ENCODE measurements at regions not wholly inside any gene's neighbourhood (a gene's known extent, or its start where the extent isn't known, plus 50 kb on each side); places are given as distances from the start of the nearest gene placed in this dataset.

GRCh38 chr6:134741200-134741536 is 208.7 kb downstream of the ALDH8A1 start:
- DNase-seq (ENCODE audit: low read depth in 2 of 3, low spot score in 2 of 3) = no peak

DNA sequence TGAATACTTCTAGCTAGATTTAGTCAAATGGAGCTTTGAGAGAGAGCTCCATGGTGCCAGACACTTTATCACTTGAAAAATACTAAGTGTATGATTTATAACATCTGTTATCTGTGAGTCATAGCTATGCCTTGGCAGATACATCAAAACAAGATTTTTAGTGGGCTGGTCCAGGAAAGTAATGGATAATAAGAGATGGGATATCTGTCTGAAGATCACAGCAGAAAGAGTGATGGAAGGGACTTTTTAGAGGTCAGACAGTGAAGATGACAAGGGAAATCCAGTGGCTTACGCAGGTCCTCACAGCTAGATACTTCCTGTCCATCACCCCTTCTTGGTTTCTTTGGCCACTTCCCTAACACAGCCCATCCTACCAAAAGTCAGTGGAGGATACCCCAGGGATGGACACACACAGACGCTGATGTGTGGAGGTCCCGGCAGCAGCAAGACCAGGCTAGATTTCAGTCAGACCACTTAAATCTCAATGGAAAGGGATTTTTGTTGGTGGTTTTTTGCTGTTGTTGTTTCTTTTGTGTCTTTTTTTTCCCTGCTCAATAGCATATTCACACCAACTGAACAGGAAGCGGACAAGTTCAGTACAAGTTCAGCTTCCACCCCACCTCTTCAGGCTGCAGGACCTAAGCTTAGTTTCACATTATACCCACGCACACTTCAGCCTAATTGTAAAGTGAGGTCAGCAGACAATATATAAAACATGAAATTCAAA is 209.3 kb downstream of the ALDH8A1 start:
- no peak for DNase-seq (ENCODE audit: low read depth in 2 of 3, low spot score in 2 of 3)

- DNase-seq (ENCODE audit: low read depth in 2 of 3, low spot score in 2 of 3) = no peak
Measured at GRCh38 chr6:134740027-134740373, 209.9 kb downstream of the ALDH8A1 start.

DNA sequence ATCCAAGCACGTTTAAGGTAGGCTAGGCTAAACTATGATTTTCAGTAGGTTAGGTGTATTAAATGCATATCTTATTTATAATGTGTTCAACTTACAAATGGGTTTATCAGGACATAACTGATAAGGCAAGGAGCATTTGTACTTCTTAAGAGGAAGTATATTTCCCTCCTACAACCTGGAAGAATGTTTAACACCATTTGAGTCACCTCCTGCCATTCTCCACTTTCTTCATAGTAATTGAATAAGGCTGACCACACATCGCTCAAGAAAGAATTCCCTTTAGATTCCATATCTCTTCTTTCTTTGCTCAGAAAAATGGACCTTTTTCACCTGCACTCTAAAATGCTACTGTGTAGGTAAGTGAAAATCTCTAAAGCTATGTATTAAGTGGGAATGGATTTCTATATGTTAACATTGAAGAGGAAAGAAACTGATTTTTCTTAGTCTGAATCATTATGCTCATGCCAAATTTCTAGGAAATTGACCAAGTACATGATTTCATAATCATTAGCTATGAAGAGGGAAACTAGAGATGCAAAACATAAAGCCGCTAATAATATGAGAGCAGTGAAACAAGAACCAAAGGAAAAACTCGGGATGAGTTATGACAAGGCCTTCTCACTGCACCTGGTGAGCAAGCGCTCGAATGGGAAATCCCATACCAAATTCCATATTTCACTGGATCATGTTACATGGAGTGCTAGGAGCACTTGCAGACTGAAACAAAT is 210.4 kb downstream of the ALDH8A1 start:
- no peak for DNase-seq (ENCODE audit: low read depth in 2 of 3, low spot score in 2 of 3)

DNA sequence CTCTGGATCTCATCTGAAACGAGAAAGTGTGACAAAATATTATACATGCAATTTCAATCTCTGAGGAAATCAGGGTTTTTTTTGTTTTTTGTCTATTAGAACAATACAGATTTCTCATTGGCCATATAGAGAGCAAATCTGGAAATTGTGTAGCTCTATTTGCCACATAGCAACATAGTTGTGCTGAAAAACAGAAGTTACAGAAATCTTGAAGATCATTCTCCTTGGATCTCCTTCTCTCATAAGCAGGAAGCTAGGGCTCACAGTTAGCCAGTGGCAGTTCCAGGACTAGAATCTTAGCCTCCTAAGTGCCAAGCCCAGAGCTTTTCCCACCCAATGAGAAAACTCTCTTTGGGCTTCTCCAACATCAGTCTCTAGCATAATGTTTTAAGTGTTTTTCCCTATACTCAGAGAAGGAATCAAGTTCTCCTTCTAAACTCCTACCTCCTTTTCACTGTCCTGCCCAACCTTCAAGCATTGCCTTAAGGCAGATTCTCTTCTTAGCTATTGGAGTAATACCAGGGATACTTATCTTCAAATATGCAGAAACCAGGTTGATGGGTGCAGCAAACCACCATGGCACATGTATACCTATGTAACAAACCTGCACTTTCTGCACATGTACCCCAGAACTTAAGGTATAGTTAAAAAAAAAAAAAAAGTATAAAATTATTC is 211.6 kb downstream of the ALDH8A1 start:
- DNase-seq (ENCODE audit: low read depth in 2 of 3, low spot score in 2 of 3) = no peak

GRCh38 chr6:134735461-134735860 is 214.4 kb downstream of the ALDH8A1 start:
- no peak for DNase-seq (ENCODE audit: low read depth in 2 of 3, low spot score in 2 of 3)

- DNase-seq (ENCODE audit: low read depth in 2 of 3, low spot score in 2 of 3) = no peak
Measured at GRCh38 chr6:134734312-134734869, 215.5 kb downstream of the ALDH8A1 start.

DNA sequence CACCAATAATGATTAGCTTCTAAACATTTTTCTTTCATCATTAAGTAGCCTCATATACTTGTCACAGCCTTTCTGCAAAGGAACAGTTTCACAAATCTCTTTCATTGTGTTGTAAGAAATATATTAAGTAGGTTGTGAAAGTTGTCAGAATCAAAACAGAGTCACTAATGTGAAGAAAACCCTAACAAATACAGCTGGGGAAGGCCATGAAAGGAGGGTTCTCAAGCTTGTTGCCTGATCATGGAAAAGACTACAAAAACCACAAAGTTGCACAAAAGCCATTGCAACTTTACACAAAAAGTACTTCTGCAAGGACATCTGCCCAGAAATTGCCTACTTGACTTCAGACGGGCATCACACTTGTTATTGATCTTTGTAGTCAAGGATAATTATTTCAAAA is 216.1 kb downstream of the ALDH8A1 start:
- DNase-seq (ENCODE audit: low read depth in 2 of 3, low spot score in 2 of 3) = no peak

GRCh38 chr6:134732763-134733162 is 217.1 kb downstream of the ALDH8A1 start:
- DNase-seq (ENCODE audit: low read depth in 2 of 3, low spot score in 2 of 3) = no peak

DNA sequence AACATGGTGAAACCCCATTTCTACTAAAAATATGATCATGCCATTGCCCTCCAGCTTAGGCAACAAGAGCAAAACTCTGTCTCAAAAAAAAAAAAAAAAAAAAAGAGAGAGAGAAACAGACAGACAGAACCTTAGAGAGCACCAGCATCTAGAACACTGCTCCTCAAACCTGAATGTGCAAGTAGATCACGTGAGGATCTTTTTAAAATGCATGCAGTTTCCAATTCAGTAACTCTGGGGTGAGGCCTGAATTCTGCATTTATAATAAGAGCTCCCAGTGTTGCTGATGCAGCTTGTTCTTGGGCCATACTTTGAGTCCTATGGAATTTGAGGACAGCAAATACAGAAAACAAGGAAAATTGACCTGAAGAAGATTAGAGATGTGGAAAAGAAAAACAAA is 218.3 kb downstream of the ALDH8A1 start:
- DNase-seq (ENCODE audit: low read depth in 2 of 3, low spot score in 2 of 3) = no peak

DNA sequence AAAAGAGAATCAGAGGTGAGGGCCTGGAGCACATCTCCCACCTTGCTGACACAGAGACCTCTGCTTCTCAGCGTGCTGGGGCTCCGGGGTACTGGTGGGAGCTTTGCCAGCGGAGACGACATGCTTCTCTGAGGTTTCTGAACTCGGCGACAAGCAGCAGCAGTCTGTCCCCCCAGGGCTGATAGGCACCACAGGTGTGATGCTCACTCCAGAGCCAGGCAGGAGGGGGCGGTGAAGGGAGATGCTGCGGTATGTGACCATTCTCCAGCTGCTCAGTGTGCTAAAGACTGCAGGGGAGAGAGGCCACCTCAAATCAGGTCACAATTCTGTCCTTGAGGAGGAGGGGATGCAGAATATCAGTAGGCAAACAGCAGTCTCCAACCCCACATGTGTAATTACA is 219.9 kb downstream of the ALDH8A1 start:
- DNase-seq (ENCODE audit: low read depth in 2 of 3, low spot score in 2 of 3) = no peak

GRCh38 chr6:134729561-134729960 is 220.3 kb downstream of the ALDH8A1 start:
- DNase-seq (ENCODE audit: low read depth in 2 of 3, low spot score in 2 of 3) = no peak

DNA sequence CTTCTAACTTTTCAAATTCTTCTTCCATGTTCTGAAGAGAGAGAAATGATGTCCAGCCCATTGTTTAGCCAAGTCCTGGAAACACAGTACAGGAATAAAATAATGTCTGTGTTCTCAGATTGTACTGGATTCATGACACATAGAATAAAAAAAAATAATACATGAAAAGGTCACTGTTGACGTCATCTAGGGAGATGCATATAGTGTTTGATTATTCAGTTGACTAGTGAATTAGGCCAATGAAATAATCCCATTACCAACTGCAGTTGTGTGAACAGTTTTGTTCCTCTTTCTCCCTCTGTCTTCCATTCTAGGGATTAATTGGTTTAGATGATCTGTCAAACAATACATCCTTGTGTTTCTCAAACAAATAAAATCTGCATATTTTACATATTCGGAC is 222.8 kb downstream of the ALDH8A1 start:
- DNase-seq (ENCODE audit: low read depth in 2 of 3, low spot score in 2 of 3) = no peak

- no peak for DNase-seq (ENCODE audit: low read depth in 2 of 3, low spot score in 2 of 3)
Measured at GRCh38 chr6:134725590-134725989, 224.3 kb downstream of the ALDH8A1 start.

DNA sequence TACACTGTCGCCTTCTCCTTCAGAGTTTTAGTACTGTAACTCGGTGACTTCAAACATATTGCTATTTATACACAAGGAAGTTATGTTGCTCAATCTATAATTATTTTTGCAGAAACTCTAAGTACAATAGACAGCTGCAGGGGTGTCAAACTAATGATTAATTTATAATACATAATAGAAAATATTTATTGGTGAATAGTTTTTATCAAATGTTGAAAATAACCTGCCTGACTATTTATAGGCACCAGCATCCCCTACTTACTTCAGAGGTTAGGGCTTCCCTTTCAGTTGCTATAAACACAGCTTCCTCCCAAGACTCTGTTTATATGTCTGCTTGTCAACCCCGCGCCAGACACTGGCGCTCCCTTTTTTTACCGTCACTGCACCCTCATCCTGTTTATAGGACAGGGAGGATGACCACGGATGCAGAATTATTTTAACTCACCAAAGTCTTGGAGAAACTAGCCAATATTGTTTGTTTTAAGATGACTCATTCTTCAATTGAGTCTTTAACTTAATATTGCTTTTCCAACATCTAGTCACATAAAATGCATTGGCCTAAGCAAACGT is 225.0 kb downstream of the ALDH8A1 start:
- DNase-seq (ENCODE audit: low read depth in 2 of 3, low spot score in 2 of 3) = no peak

GRCh38 chr6:134723081-134723871 is 226.6 kb downstream of the ALDH8A1 start:
- no peak for DNase-seq (ENCODE audit: low read depth in 2 of 3, low spot score in 2 of 3)

- no peak for DNase-seq (ENCODE audit: low read depth in 2 of 3, low spot score in 2 of 3)
Measured at GRCh38 chr6:134722200-134722870, 227.6 kb downstream of the ALDH8A1 start.

GRCh38 chr6:134721060-134721405 is 228.9 kb downstream of the ALDH8A1 start:
- no peak for DNase-seq (ENCODE audit: low read depth in 2 of 3, low spot score in 2 of 3)

DNA sequence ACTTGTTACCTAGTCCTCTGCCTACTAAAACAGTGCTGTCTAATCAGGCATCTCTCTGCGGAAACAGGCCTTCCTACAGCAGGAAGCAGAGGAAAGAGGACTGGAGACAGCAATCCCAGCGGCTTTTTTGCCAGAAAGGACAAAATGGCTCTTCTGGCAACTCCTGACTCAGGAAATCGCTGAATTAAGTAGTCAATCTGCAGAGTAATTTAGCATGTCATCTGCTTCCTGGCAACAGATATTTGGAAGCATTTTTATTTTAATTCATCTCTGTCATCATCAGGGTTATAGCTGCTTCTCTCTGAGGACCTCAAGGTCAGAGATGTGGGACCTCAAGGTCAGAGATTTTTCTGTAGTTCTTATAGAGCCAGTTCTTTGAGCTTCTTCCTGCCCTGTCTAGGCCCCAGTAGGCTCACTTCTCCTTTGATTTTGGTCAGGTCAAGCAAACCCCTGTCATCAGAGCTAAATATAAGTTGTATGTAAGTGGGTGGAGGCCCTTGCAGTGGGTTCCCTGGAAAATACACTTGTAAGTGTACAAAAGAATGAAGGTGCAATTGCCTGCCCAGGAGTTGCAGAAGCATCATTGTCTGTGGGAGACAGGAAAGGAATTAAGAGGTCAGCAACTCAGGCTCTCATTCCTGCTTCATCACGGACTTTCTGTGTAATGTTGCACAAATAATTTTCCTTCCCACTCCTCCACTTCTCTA is 229.4 kb downstream of the ALDH8A1 start:
- DNase-seq (ENCODE audit: low read depth in 2 of 3, low spot score in 2 of 3) = no peak

DNA sequence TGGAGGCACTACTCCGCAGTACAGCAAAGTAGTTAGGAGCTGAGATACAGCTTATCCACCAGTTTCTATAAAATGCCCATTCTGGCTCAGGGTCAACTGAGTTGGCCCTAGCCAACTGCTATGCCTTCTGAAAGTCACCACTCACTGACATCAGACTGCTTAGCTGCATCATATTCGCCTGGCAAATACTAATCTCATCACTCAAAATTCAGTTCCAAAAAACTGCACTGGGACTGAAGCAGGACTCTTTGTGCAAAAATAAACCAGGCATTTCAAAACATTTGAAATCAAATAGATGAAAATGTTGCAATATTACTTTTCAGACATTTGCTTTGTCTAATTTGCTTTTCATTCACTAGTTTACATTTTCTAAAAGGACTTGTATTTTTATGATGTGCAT is 230.0 kb downstream of the ALDH8A1 start:
- DNase-seq (ENCODE audit: low read depth in 2 of 3, low spot score in 2 of 3) = no peak

Measured in activated CD8-positive, alpha-beta memory T cell treated with anti-CD3 and anti-CD28 coated beads for 48 hours (primary cell).